HG03457 (cell line): ENCODE measurements at regions not wholly inside any gene's neighbourhood (a gene's known extent, or its start where the extent isn't known, plus 50 kb on each side); places are given as distances from the start of the nearest gene placed in this dataset.
"Not testable (repeated sequence)": the region's sequence is repeated elsewhere in the genome, so short reads cannot be mapped to it uniquely, and the experiment has no call there.

Experiments used
- ATAC-seq: cut with Tn5 transposase; IDR thresholded peaks from one replicate; pipeline ENCODE4 v1.9.1; 2021; ENCODE audit warnings: moderate number of reproducible peaks; ENCODE audit not compliant: unreplicated experiment

DNA sequence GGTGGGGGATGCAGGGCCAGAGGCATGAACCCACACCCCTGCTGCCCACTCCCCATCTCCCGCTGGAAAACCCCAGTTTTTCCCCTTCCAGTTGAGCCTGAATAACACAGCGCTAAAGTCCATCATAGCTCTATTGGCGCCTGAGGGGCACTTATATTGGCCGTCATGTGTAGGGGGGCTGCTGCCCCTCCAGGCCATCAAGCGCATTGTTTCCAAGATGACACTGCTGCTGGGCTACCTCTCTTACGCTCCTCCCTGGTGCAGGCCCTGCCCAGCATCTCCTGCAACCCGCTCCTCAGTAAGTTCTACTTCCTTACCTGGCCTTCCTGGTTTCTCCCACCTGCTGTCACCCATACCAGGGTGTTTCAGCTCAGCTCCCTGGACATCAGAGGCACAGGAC, 205.0 kb upstream of the RPL34 start:
- no peak for ATAC-seq

DNA sequence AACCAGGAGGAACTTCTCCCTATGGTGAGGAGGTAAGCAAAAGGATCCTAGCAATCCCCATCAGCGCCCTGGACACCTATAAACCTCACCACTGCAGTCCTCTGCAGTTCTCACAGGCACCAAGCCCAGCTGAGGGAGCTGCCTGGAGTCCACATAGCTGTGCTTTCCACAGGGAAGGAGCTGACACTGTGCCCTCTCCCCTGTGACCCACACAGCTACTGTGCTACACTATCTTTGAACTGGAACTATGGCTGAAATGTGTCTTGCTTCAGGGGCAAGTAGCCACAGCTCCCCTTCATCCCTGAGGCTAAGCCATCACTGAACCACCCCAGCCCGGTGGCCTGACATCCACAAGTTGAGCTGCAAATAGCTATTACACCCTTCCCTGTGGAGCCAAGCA, 208.5 kb upstream of the RPL34 start:
- ATAC-seq: no peak

DNA sequence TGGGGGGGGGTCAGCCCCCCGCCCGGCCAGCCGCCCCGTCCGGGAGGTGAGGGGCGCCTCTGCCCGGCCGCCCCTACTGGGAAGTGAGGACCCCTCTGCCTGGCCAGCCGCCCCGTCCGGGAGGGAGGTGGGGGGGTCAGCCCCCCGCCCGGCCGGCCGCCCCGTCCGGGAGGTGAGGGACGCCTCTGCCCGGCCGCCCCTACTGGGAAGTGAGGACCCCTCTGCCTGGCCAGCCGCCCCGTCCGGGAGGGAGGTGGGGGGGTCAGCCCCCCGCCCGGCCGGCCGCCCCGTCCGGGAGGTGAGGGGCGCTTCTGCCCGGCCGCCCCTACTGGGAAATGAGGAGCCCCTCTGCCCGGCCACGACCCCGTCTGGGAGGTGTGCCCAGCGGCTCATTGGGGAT, 210.7 kb upstream of the RPL34 start:
- ATAC-seq: not testable (repeated sequence)

DNA sequence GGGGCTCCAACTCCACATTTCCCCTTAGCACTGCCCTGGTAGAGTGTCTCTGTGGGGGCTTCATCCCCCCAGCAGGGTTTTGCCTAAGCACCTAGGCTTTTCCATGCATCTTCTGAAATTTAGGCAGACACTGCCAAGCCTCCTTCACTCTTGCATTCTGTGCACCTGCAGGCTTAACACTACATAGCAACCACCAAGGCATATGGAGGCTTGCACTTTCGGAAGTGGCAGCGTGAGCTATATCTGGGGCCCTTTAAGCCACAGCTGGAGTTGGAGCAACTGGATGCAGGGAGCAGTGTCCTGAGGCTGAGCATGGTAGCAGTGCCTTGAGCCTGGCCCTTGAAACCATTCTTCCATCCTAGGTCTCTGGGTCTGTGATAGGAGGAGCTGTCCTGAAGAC, 214.8 kb upstream of the RPL34 start:
- ATAC-seq: no peak

DNA sequence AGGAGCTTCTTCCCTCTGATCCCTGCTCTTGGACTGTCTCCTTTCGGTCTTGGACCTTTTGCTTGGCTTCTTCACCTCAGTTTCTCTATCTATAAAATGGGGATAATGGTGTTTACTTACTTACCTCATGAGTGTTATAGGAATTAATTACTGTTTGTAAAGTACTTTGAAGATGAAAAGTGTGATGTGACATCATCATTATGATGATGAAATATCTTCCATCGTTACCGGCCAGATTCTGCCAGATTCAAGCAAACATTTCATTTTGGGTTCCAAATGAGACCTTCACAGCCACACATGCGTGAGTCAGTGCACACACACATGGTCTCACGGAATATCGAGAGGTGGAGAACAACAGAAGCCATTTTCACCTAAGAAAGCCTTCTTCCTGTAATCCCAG, 220.1 kb upstream of the RPL34 start:
- no peak for ATAC-seq

DNA sequence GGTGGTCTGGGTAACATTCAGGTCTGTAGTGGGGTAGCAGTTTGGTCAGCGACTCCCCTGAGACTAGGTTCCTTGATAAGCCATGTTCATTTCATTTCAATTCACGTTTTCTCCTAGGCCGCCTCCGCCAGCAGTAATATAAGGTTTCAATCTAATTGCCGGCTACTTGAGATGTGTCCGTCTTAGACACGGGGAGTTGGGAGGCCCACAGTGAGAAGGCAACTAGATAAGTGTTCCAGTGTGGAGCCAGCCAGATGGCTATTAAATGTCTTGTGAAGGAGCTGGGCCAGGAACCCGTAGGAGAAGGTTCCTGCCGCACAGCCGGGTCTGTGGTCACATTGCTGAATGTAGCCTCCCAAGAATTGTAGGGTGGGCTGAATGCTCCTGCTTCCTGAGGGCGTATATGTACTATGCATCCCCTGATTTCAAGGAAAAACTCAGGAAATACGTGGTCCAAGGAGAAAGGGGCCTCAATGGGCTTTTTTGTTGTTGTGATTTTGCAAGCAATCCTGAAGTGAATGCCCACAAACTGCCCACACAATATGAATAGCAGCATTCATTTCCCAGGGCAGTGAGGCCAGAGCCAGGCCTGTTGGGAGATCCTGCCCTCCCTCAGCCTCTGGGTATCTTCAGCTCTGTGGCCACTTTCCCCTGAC, 220.6 kb upstream of the RPL34 start:
- no peak for ATAC-seq

DNA sequence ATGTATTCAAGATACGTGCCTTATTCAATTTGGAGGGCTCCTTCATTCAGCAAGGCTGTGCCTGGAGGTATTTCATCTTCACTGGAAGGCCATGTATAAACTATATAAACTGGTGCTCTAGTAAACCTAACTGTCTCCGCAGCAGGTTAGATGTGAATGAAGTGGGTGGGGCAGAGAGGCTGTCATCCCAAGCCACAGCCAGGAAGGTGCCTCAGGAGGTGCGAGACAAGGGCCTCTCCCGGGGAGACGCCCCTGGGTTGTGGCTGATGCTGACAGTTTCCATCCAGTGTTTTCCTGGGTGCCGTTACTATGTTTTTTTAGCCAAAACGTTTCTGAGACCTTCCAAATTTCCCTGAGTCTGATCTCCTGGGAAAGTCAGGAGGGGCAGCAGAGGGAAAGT, 221.5 kb upstream of the RPL34 start:
- ATAC-seq: no peak

DNA sequence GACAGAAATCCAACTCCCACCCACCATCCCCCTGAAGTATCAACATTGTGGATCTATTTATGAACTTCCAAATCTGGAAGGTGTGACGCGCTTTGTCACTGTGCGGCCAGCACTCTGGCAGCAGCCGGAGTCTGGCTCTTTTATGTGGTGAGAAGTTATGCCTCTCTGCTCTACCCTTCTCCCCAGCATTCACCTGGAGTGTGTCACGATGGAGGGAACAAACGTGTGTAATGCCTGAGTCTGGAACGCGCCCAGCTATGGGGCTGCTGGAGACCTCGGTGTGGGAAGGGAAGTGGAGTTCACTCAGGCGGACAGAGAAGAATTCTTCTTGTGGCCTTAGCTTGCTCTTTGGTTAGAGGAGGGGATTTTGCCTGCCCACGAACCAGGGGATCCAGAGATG, 222.1 kb upstream of the RPL34 start:
- no peak for ATAC-seq

DNA sequence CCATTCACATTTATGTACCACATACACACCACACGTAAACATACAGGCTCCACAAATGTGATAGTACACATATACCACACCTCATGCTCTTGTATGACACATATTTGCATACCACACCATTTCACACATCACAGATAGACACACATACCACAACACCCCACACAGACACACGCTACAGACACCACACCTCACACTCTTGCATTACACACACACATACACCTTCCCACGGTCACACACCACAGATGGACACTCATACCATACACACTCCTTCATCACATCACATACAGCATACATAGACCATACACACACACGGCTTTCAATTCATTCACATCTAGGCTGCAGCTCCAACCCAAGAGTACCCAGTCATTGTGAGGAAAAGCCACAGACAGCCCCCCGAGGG, 222.5 kb upstream of the RPL34 start:
- no peak for ATAC-seq

DNA sequence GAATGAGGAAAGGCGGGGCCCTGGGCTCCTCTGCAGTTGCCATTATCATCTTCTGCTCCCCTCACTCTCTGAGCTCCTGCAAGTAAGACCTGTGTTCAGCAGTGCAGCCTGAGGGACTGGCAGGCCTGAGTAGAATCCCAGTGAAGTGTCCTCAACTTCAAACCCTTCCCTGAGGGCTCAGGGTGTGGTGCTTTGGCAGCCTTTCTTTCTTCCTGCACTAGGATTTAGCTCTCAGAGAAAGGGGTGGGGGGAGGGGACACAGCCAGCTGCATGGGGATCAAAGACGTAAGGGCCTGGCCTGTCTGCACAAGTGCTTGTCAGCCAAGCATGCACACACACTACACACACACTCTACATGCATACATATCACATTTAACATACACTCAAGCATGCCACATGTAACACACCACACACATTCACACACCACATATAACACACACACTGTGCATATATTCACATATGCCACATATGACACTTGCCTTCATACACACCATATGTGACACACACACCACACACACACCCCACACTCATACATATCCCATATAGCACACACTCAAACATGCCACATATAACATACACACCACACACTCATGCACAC, 223.4 kb upstream of the RPL34 start:
- no peak for ATAC-seq

DNA sequence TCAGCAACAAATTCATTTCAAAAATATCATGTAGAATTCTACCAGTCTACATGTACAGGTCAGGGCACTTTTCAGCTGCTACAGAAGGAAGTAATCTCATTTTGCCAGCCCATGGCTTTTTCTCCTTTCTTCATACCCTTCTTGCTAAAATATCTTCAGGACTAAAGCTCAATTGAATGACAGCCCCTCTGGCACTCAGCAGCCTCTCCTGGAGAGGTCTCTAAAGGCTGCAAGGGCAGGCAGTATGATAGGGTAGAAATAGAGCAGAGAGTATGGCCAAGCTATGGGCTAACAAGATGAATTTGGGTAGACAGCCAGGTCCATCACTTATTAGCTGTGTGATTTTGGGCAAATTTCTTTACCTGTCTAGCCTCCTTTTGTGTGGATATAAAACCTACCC, 224.6 kb upstream of the RPL34 start:
- no peak for ATAC-seq

DNA sequence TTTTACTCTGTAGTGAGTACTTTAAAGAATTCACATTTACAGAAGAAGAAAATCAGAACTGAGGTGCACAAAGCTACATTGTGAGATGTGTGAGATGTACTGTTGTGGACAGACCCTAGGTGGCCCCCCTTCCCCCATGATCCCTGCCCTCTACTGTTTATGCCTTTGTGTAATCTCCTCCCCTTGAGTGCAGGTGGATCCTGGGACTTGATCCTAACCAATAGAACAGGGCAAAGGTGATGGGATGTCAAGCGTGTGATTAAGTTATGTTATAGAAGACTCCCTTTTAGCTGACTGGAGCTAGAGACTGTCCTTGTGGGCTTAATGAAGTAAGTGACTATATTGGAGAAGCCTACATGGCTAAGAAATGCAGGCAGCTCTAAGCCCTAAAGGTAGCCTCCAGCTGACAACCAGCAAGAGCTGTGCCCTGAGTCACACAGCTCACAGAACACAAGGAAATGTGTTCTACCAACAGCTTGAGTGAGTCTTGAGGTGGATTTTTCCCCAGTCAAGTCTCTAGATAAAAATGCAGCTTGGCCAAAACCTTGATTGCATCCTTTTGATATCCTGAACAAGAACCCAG, 225.2 kb upstream of the LEF1 start:
- no peak for ATAC-seq

DNA sequence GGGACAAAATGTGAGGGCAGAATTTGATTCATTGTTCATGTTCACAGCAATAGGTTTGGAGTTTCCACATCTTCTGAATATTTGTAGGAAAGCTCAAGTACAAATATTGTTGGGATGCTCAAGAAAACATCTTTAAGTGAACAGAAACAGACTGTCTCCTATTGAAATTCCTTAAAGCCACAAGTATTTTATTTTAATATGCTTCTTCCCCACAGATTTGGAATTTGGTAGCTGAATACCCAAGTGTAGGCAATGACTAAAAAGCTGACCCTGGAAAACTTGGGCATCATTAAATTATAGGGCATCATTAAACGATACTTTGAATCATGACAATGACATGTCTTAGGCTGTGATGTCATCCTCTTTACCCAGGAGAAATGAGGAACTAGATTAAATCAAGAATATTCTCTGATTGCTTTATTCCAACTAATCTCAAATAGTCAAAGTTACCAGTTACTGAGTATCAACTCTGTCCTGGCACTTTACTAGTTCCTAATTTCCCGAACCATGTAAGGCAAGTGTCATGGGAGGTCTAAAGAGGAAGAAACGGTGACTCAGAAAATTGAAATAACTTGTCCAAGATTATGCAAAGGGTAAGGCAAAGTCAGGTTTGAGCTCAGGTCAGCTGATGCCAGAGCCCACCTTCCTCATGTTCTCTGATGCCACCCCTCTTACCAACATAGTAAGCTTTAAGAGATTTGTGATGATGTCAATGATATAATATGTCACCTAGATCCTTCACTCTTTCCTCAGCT, 223.1 kb upstream of the LEF1 start:
- ATAC-seq: no peak

DNA sequence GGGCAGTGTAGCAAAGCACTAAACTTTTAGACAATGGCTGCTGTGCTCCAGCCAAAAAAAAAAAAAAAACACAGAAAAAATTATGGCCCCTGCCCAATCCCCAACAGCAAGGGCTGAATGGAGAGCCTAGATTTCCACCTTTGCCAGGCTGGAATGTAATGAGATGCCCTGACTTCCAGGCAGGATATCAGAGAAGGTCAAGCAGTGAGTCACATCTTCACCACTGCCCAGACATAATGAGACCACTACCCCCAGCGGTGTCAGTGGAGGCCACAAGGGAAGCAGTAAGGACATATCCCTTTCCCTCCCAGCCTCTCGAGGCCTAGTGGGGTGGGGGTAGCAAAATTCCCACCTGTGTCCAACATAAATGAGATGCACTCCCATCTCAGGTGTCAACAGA, 216.3 kb upstream of the LEF1 start:
- no peak for ATAC-seq

DNA sequence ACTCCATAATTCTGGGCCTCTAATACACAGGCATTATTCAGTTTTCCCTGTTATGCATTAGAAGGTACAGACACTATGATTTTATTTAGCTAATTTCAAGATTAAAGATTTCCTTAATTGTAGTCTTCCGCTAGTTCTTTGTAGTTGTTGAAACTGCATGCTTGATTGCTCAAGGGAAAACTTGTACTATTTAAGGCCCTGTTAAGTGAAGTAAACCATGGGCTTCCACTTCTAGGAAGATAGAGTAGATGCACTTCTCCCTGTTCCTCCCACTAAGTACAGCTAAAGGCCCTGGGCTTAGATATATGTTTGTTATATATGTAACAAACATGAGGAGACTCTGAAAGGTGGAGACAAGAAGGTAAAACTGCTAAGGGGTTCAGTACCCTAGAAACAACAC, 215.8 kb upstream of the LEF1 start:
- no peak for ATAC-seq

DNA sequence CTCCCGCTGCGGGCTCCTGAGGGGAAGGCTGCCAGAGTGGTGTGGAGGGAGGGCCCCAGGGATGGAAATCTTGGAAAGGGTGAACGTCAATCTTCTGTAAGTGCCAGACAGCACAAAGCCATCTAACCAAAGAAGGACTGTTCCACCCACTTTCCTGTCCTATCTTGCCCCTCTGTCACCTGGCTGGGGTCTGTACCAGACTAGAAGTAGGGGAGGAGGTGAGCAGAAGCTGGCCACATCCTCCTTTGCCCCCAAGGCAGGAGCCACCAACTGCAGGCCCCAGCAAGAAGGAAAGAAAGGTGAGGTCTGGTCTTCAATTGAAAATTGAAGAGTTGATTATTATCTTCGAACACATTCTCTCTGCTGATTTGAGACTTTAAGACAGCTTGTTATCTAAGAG, 214.4 kb upstream of the LEF1 start:
- ATAC-seq: no peak

DNA sequence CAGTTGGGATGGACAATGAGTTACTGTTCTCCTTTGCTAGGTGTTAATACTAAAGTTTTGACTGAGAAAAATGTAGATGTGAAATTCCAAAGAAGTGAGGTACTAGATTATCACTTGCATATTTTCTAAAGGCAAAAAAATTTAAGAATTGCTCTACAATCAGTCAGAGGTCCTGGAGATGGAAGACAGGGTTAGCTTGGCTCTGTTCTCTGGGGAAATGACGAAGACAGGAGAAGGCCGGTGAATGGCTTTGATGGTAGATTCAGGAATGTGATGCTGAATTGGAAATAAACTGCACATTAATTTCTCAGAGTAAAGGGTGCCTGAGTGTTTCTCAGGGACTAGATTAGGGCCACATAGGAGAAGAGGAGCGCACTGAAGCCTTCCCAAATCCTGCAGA, 214.0 kb upstream of the LEF1 start:
- no peak for ATAC-seq

DNA sequence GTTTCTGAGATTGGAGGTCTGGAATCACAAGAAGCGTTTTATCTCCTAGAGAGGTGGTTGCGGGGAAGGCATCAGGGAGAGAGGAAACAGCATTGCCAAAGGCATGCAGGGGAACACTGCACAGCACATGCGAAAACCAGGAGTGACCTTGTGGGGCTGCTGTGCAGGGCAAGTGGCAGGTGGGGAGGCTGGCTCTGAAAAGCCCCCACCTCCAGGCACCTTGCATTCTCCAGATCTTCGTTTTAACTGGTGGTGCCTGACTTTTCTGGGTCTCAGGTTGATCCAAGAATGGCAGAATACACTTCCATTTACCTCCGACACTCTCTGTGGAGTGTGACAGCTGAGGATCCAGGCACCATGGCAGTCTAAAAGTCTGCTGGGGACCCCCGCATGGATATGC, 209.4 kb upstream of the LEF1 start:
- ATAC-seq: no peak

DNA sequence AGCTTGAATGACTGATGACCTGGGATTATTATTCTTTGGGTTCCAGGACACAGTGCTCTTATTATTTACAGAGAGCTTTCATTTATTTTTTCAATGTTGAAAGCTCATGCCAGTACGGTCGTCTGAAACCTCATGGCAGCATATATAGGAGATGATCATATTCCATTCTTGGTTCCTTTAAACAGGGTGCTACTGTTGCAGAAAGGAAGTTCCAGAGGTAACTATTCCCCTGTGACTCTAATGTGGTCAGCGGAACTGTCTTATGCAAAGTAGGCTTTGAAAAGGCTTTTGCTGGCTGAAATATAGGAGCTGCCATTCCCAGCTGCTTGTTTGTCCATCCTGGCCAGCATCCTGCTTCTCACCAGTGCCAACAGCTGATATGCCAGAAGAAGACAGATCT, 208.3 kb upstream of the LEF1 start:
- no peak for ATAC-seq

DNA sequence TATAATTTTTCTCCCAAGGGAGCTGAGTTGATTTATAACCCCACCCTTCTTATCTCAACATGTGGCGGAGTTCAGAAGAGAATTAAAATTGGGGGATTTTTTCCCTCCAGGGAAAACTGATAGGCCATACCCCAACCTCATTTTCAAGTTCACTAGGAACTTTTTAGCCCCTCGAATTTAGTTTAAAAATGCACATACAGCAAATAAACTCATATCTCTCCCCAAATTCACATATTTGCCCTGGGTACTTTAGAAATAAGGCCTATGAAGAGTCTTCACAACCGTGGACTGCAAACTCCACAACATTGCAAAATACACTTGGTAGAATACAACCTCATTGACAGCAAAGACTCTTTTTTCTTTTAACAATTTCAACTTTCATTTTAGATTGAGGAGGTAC, 206.7 kb upstream of the LEF1 start:
- no peak for ATAC-seq

DNA sequence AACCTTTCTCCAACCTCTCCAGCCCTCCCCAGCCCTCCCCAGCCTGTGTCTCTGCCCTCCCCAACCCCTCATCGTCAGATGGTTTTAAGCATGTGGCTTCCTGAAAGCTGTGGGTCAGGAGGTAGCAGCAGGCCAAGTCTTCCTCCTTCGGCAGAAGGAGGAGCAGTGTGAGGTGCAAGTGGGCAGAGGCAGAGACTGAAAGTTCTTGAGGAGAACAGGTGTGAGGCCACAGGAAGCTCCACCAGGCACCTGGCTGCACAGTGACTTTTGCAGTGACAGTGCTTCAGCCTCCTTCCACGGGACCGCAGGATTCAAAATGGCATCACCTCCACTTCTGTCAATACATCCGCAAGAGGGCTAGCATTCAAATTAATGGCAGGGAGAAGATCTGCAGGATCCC, 203.9 kb upstream of the LEF1 start:
- no peak for ATAC-seq

DNA sequence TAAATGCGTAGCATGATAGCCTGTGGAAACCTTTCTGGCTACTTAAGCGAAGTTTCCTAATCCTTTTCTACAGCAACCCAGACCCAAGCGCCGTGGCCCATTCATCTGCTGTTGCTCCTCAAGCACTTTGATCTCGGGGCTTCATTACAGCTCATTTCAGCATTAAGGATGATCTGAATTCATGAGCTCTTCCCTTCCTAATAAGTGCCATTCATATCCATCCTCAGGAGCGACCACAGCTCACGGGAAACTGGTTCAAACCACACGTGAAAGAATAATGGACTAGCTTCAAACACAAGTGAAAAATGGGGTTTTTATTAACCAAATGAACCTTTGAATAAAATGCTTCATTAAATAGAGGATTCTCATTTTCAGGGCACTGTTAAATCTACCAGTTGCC, 202.6 kb upstream of the LEF1 start:
- ATAC-seq: no peak
